Ovary (tissue), 3 donors: ENCODE measurements at regions not wholly inside any gene's neighbourhood (a gene's known extent, or its start where the extent isn't known, plus 50 kb on each side); places are given as distances from the start of the nearest gene placed in this dataset.

ENCODE experiments used
- CTCF ChIP-seq, 3 donors: fragments of 450-650 bp in 2 of 3; fragments of 200-600 bp in 1 of 3; IDR thresholded peaks; one replicate each; pipeline versions ENCODE4 v1.5.1 to v1.8.0; 2016 to 2022; ENCODE audit warnings: antibody characterized with exemption in 3 of 3, mild to moderate bottlenecking in 1 of 3
- POLR2A ChIP-seq: fragments of 450-650 bp; IDR thresholded peaks from one replicate; pipeline ENCODE4 v1.6.1; 2017; ENCODE audit warnings: antibody characterized with exemption, mild to moderate bottlenecking, moderate library complexity
- donor health status: DM: no; HTN: no; CAD: no.

GRCh38 chr22:25496396-25497064 lies 67.9 kb upstream of the GRK3 start:
- TF ChIP-seq POLR2A: no peak
- TF ChIP-seq CTCF (IDR thresholded peaks at IDR 0.05): no peak
